GM23248 (cell line): ENCODE measurements at regions not wholly inside any gene's neighbourhood (a gene's known extent, or its start where the extent isn't known, plus 50 kb on each side); places are given as distances from the start of the nearest gene placed in this dataset.

Experiments used
- EZH2 ChIP-seq: fragments of 200-600 bp; sonication (generic); IDR thresholded peaks from 2 replicates; pipeline ENCODE4 v1.6.1; 2018; ENCODE audit warnings: antibody characterized with exemption, mild to moderate bottlenecking; ENCODE audit not compliant: insufficient read depth, poor library complexity, severe bottlenecking
- EZH2phosphoT487 ChIP-seq: fragments of 200-600 bp; sonication (generic); IDR thresholded peaks from 2 replicates; pipeline ENCODE4 v1.6.1; 2018; ENCODE audit warnings: antibody characterized with exemption, moderate library complexity, mild to moderate bottlenecking, low read depth; ENCODE audit not compliant: insufficient read depth

GRCh38 chr7:121744319-121744718, 128.6 kb upstream of the PTPRZ1 start:
- no peak for TF ChIP-seq EZH2
- no peak for TF ChIP-seq EZH2phosphoT487
